Rectal smooth muscle tissue (tissue), 1 donor: ENCODE measurements at regions not wholly inside any gene's neighbourhood (a gene's known extent, or its start where the extent isn't known, plus 50 kb on each side); places are given as distances from the start of the nearest gene placed in this dataset.
"Not testable (repeated sequence)": the region's sequence is repeated elsewhere in the genome, so short reads cannot be mapped to it uniquely, and the experiment has no call there.

Source experiments
- H3K27ac ChIP-seq: one replicate; pipeline ENCODE4 v1.7.0; 2013; ENCODE audit warnings: low read depth, low read length, inconsistent platforms
- H3K27me3 ChIP-seq: one replicate; pipeline ENCODE4 v1.7.0; 2013; ENCODE audit warnings: low read length; ENCODE audit not compliant: control insufficient read depth, insufficient read depth
- H3K36me3 ChIP-seq: one replicate; pipeline ENCODE4 v1.7.0; 2013; ENCODE audit warnings: low read length; ENCODE audit not compliant: control insufficient read depth, insufficient read depth
- H3K4me1 ChIP-seq: one replicate; pipeline ENCODE4 v1.7.0; 2013; ENCODE audit warnings: low read length; ENCODE audit not compliant: control insufficient read depth, insufficient read depth
- H3K4me3 ChIP-seq: one replicate; pipeline ENCODE4 v1.7.0; 2013; ENCODE audit warnings: low read length
- H3K9ac ChIP-seq: one replicate; pipeline ENCODE4 v1.7.0; 2013; ENCODE audit warnings: low read length

GRCh38 chr1:238913210-238913609, 473.2 kb upstream of the CHRM3 start:
- Histone ChIP-seq H3K4me3 (no peak overlapping the region), H3K27me3 (no peaks in the 10 kb centered on the region), H3K9ac (no peak overlapping the region), H3K36me3 (no peaks in the 10 kb centered on the region), H3K27ac (no peak overlapping the region), H3K4me1 (no peaks in the 10 kb centered on the region)

- no peaks in the 10 kb centered on the region for H3K27me3 ChIP-seq
- H3K9ac ChIP-seq: no peak overlapping the region
- H3K4me1 ChIP-seq: no peaks in the 10 kb centered on the region
- H3K36me3 ChIP-seq: no peaks in the 10 kb centered on the region
- no peak overlapping the region for H3K4me3 ChIP-seq
- H3K27ac ChIP-seq: no peak overlapping the region
Observed at GRCh38 chr1:238912148-238912547, 474.2 kb upstream of the CHRM3 start.

- not testable (repeated sequence) for H3K4me1 ChIP-seq, H3K27me3 ChIP-seq, H3K9ac ChIP-seq, H3K4me3 ChIP-seq, H3K36me3 ChIP-seq, H3K27ac ChIP-seq
Observed at GRCh38 chr1:238902752-238903151, 483.6 kb upstream of the CHRM3 start.

- Histone ChIP-seq H3K4me3 (no peak overlapping the region), H3K4me1 (no peaks in the 10 kb centered on the region), H3K27me3 (no peaks in the 10 kb centered on the region), H3K36me3 (no peaks in the 10 kb centered on the region), H3K9ac (no peak overlapping the region), H3K27ac (no peak overlapping the region)
Observed at GRCh38 chr1:238900334-238900865, 486.0 kb upstream of the CHRM3 start.

GRCh38 chr1:238898856-238899255, 487.5 kb upstream of the CHRM3 start:
- no peak overlapping the region for H3K27ac ChIP-seq
- H3K36me3 ChIP-seq: no peaks in the 10 kb centered on the region
- H3K9ac ChIP-seq: no peak overlapping the region
- H3K4me1 ChIP-seq: no peaks in the 10 kb centered on the region
- H3K4me3 ChIP-seq: no peak overlapping the region
- no peaks in the 10 kb centered on the region for H3K27me3 ChIP-seq

GRCh38 chr1:238895911-238896310, 490.5 kb upstream of the CHRM3 start:
- no peak overlapping the region for H3K4me3 ChIP-seq
- H3K27me3 ChIP-seq: no peaks in the 10 kb centered on the region
- no peak overlapping the region for H3K27ac ChIP-seq
- H3K4me1 ChIP-seq: no peaks in the 10 kb centered on the region
- H3K36me3 ChIP-seq: no peaks in the 10 kb centered on the region
- H3K9ac ChIP-seq: no peak overlapping the region

- Histone ChIP-seq H3K27ac (no peak overlapping the region), H3K36me3 (no peaks in the 10 kb centered on the region), H3K9ac (no peak overlapping the region), H3K4me3 (no peak overlapping the region), H3K4me1 (no peaks in the 10 kb centered on the region), H3K27me3 (no peaks in the 10 kb centered on the region)
Observed at GRCh38 chr1:238892612-238893011, 493.8 kb upstream of the CHRM3 start.

GRCh38 chr1:238861342-238862066, 524.9 kb upstream of the CHRM3 start:
- no peak overlapping the region for H3K27ac ChIP-seq
- H3K4me1 ChIP-seq: no peaks in the 10 kb centered on the region
- H3K27me3 ChIP-seq: no peaks in the 10 kb centered on the region
- no peak overlapping the region for H3K9ac ChIP-seq
- H3K36me3 ChIP-seq: no peaks in the 10 kb centered on the region
- no peak overlapping the region for H3K4me3 ChIP-seq

- Histone ChIP-seq H3K9ac (no peak overlapping the region), H3K36me3 (no peaks in the 10 kb centered on the region), H3K4me1 (no peaks in the 10 kb centered on the region), H3K4me3 (no peak overlapping the region), H3K27me3 (no peaks in the 10 kb centered on the region), H3K27ac (no peak overlapping the region)
Observed at GRCh38 chr1:238833919-238834318, 552.4 kb upstream of the CHRM3 start.

- no peaks in the 10 kb centered on the region for H3K36me3 ChIP-seq
- H3K4me3 ChIP-seq: no peak overlapping the region
- H3K27ac ChIP-seq: no peak overlapping the region
- no peak overlapping the region for H3K9ac ChIP-seq
- no peaks in the 10 kb centered on the region for H3K4me1 ChIP-seq
- H3K27me3 ChIP-seq: no peaks in the 10 kb centered on the region
Observed at GRCh38 chr1:238832106-238832505, 554.3 kb upstream of the CHRM3 start.

- no peaks in the 10 kb centered on the region for H3K27me3 ChIP-seq
- H3K4me3 ChIP-seq: no peak overlapping the region
- no peak overlapping the region for H3K9ac ChIP-seq
- no peak overlapping the region for H3K27ac ChIP-seq
- no peaks in the 10 kb centered on the region for H3K36me3 ChIP-seq
- no peaks in the 10 kb centered on the region for H3K4me1 ChIP-seq
Observed at GRCh38 chr1:238830036-238830611, 556.2 kb upstream of the CHRM3 start.

GRCh38 chr1:238826891-238827290, 559.5 kb upstream of the CHRM3 start:
- Histone ChIP-seq H3K4me3 (no peak overlapping the region), H3K9ac (no peak overlapping the region), H3K4me1 (no peaks in the 10 kb centered on the region), H3K27ac (no peak overlapping the region), H3K27me3 (no peaks in the 10 kb centered on the region), H3K36me3 (no peaks in the 10 kb centered on the region)

- Histone ChIP-seq H3K36me3 (no peaks in the 10 kb centered on the region), H3K9ac (no peak overlapping the region), H3K27ac (no peak overlapping the region), H3K4me3 (no peak overlapping the region), H3K4me1 (no peaks in the 10 kb centered on the region), H3K27me3 (no peaks in the 10 kb centered on the region)
Observed at GRCh38 chr1:238823416-238823815, 563.0 kb upstream of the CHRM3 start.
